Keratinocyte (primary cell): ENCODE measurements at regions not wholly inside any gene's neighbourhood (a gene's known extent, or its start where the extent isn't known, plus 50 kb on each side); places are given as distances from the start of the nearest gene placed in this dataset.

ENCODE experiments used
- DNase-seq: peaks from one replicate; pipeline ENCODE4 v3.0.0-alpha.2; 2011; ENCODE audit warnings: low read depth, missing footprints, low spot score
- FAIRE-seq: peaks from 2 replicates; lab custom pipeline; 2011; peaks lifted over from hg19 to GRCh38; lab: Jason Lieb, UNC
- H2AFZ ChIP-seq: 2 replicates; pipeline ENCODE4 v1.6.0; 2012; ENCODE audit warnings: low read length, control low read depth, inconsistent platforms; ENCODE audit not compliant: control insufficient read depth
- H3K27ac ChIP-seq: 2 replicates; pipeline ENCODE4 v1.5.1; 2011; ENCODE audit warnings: low read length; ENCODE audit not compliant: control insufficient read depth, insufficient read depth
- H3K27me3 ChIP-seq: 3 replicates; pipeline ENCODE4 v1.6.0; 2011; ENCODE audit warnings: low read length; ENCODE audit not compliant: control insufficient read depth, insufficient read depth; ENCODE audit errors: extremely low read depth
- H3K36me3 ChIP-seq, 2 experiments: 2 replicates in 1 of 2; 3 replicates in 1 of 2; pipeline ENCODE4 v1.5.1; 2011; ENCODE audit warnings: low read length in 2 of 2, mild to moderate bottlenecking in 1 of 2; ENCODE audit not compliant: control insufficient read depth in 2 of 2, insufficient read depth in 2 of 2; ENCODE audit errors: extremely low read depth in 1 of 2
- H3K4me1 ChIP-seq: 3 replicates; pipeline ENCODE4 v1.5.1; 2011; ENCODE audit warnings: low read length; ENCODE audit not compliant: control insufficient read depth, insufficient read depth; ENCODE audit errors: extremely low read depth
- H3K4me2 ChIP-seq: 3 replicates; pipeline ENCODE4 v1.6.0; 2011; ENCODE audit warnings: low read depth, low read length; ENCODE audit not compliant: control insufficient read depth, insufficient read depth; ENCODE audit errors: extremely low read depth
- H3K4me3 ChIP-seq, 3 experiments: fragments of 200-600 bp in 1 of 3; sonication (generic) in 1 of 3; 2 replicates in 2 of 3; 3 replicates in 1 of 3; pipeline ENCODE4 v1.5.1; 2011 to 2016; ENCODE audit warnings: low read length in 3 of 3, mild to moderate bottlenecking in 3 of 3, control low read depth in 2 of 3, inconsistent platforms in 1 of 3, low read depth in 1 of 3, mixed read lengths in 1 of 3, mixed run types in 1 of 3, moderate library complexity in 1 of 3; ENCODE audit not compliant: control insufficient read depth in 2 of 3, insufficient read depth in 2 of 3; ENCODE audit errors: extremely low read depth in 1 of 3
- H3K79me2 ChIP-seq: 2 replicates; pipeline ENCODE4 v1.6.0; 2012; ENCODE audit warnings: low read length; ENCODE audit not compliant: control insufficient read depth, insufficient read depth
- H3K9ac ChIP-seq: 3 replicates; pipeline ENCODE4 v1.6.0; 2011; ENCODE audit warnings: low read length; ENCODE audit not compliant: control insufficient read depth, insufficient read depth; ENCODE audit errors: extremely low read depth
- H3K9me1 ChIP-seq: 3 replicates; pipeline ENCODE4 v1.6.0; 2011; ENCODE audit warnings: low read length; ENCODE audit not compliant: control insufficient read depth, insufficient read depth; ENCODE audit errors: extremely low read depth
- H3K9me3 ChIP-seq: 2 replicates; pipeline ENCODE4 v1.5.1; 2012; ENCODE audit warnings: low read depth, low read length; ENCODE audit not compliant: control insufficient read depth
- H4K20me1 ChIP-seq: 3 replicates; pipeline ENCODE4 v1.6.0; 2011; ENCODE audit warnings: low read length; ENCODE audit not compliant: control insufficient read depth, insufficient read depth; ENCODE audit errors: extremely low read depth
- CTCF ChIP-seq, 3 experiments: IDR thresholded peaks in 1 of 3; conservative IDR thresholded peaks in 1 of 3; optimal IDR thresholded peaks in 1 of 3; 2 replicates in 2 of 3; 3 replicates in 1 of 3; pipeline versions ENCODE3 to v1.5.1; 2011; ENCODE audit warnings: low read length in 3 of 3, mild to moderate bottlenecking in 3 of 3, moderate library complexity in 2 of 3, control low read depth in 1 of 3, inconsistent platforms in 1 of 3; ENCODE audit not compliant: insufficient read depth in 2 of 3; ENCODE audit errors: extremely low read depth in 1 of 3
- EZH2 ChIP-seq: IDR thresholded peaks from one replicate; pipeline ENCODE4 v1.6.1; 2012; ENCODE audit warnings: inconsistent platforms, mild to moderate bottlenecking, low read length, moderate library complexity
- dilution Hi-C: fragments of 300-500 bp; cut with MboI; formaldehyde crosslinking; loops from one replicate; pipeline ENCODE4 v1.7.0; 2020; ENCODE audit warnings: low sequenced_read_pairs; ENCODE audit not compliant: extremely low pct_ligation_motif_present

GRCh38 chr20:60795651-60796050 lies 456.4 kb upstream of the CDH4 start:
- H3K9me1 ChIP-seq, result no peaks in the 10 kb centered on the region
- DNase-seq (no peak), FAIRE-seq (no peak)
- H3K27me3 ChIP-seq, result peaks cover 4% of the 10 kb centered on the region
- no peak overlapping the region for H3K27ac ChIP-seq
- no peak overlapping the region for H3K4me2 ChIP-seq
- no peak overlapping the region for H3K4me3 ChIP-seq
- TF ChIP-seq CTCF (optimal IDR thresholded peaks at IDR 0.05 in 1 of 3, IDR thresholded peaks at IDR 0.05 in 1 of 3, conservative IDR thresholded peaks at IDR 0.05 in 1 of 3; ENCODE audit: extremely low read depth in 1 of 3, insufficient read depth in 2 of 3, low read length in 3 of 3) (no peak), EZH2 (no peak)
- H3K9me3 ChIP-seq, result no peaks in the 10 kb centered on the region
- H3K36me3 ChIP-seq, result no peaks in the 10 kb centered on the region
- H3K4me1 ChIP-seq, result no peaks in the 10 kb centered on the region
- no peaks in the 10 kb centered on the region for H4K20me1 ChIP-seq
- dilution Hi-C loops, result no loop called here
- H2AFZ ChIP-seq, result no peak overlapping the region
- H3K9ac ChIP-seq, result no peak overlapping the region
- H3K79me2 ChIP-seq, result no peaks in the 10 kb centered on the region

GRCh38 chr20:60800185-60800584 lies 451.9 kb upstream of the CDH4 start:
- no peak for FAIRE-seq
- dilution Hi-C loops, result no loop called here
- peaks cover 4% of the 10 kb centered on the region for H3K27me3 ChIP-seq

More at GRCh38 chr20:60800185-60800584, 451.9 kb upstream of the CDH4 start:
- no peaks in the 10 kb centered on the region for H3K9me1 ChIP-seq
- no peak for DNase-seq
- H3K9me3 ChIP-seq, result no peaks in the 10 kb centered on the region
- no peaks in the 10 kb centered on the region for H3K4me1 ChIP-seq
- H3K36me3 ChIP-seq, result no peaks in the 10 kb centered on the region
- no peak overlapping the region for H3K4me3 ChIP-seq
- H3K79me2 ChIP-seq, result no peaks in the 10 kb centered on the region
- H3K27ac ChIP-seq, result no peak overlapping the region
- TF ChIP-seq EZH2 (no peak), CTCF (optimal IDR thresholded peaks at IDR 0.05 in 1 of 3, IDR thresholded peaks at IDR 0.05 in 1 of 3, conservative IDR thresholded peaks at IDR 0.05 in 1 of 3; ENCODE audit: extremely low read depth in 1 of 3, insufficient read depth in 2 of 3, low read length in 3 of 3) (no peak)
- H3K9ac ChIP-seq, result no peak overlapping the region
- H4K20me1 ChIP-seq, result no peaks in the 10 kb centered on the region
- H3K4me2 ChIP-seq, result no peak overlapping the region
- no peak overlapping the region for H2AFZ ChIP-seq
